GM12878 (cell line): ENCODE measurements at regions not wholly inside any gene's neighbourhood (a gene's known extent, or its start where the extent isn't known, plus 50 kb on each side); places are given as distances from the start of the nearest gene placed in this dataset.

Experiments used
- ATAC-seq: fragments of 200-7000 bp; cut with Tn5 transposase; 3 replicates; pipeline ENCODE4 v1.9.1; 2020; ENCODE audit warnings: mild to moderate bottlenecking, moderate library complexity
- BruUV-seq: library from RNA; stranded (reverse); fragments of 400-500 nt; replicated peaks from 2 replicates; lab custom pipeline; 2021; lab: Mats Ljungman, UMichigan
- CTCF ChIA-PET: fragments of 300-600 bp; sonication (Branson Sonifier 250); formaldehyde crosslinking; extraction: SDS; loops from one replicate; lab custom pipeline; 2021; ENCODE audit warnings: inconsistent platforms; lab: Yijun Ruan, JAX
- POLR2A ChIA-PET: fragments of 350-600 bp; formaldehyde crosslinking; extraction: SDS; loops from one replicate; lab custom pipeline; 2021; ENCODE audit warnings: inconsistent platforms; lab: Charles Lee
- RAD21 ChIA-PET: fragments of 300-600 bp; sonication (Branson Sonifier 250); formaldehyde crosslinking; loops from one replicate; lab custom pipeline; 2023; ENCODE audit warnings: antibody characterized with exemption; ENCODE audit not compliant: unreplicated experiment; lab: Charles Lee
- SMC1A ChIA-PET: fragments of 300-600 bp; sonication (Branson Sonifier 250); formaldehyde crosslinking; loops from one replicate; lab custom pipeline; 2023; ENCODE audit not compliant: unreplicated experiment, uncharacterized antibody; lab: Charles Lee
- DNase-seq: peaks from one replicate; pipeline ENCODE4 v3.0.0-alpha.2; 2011; ENCODE audit warnings: low read depth, low spot score
- FAIRE-seq: peaks from 3 replicates; lab custom pipeline; 2011; peaks lifted over from hg19 to GRCh38; lab: Jason Lieb, UNC
- H2AFZ ChIP-seq: 2 replicates; pipeline ENCODE4 v1.6.0; 2011; ENCODE audit warnings: low read depth, low read length, control low read depth; ENCODE audit not compliant: control insufficient read depth
- H3K27ac ChIP-seq: 2 replicates; pipeline ENCODE4 v1.5.1; 2011; ENCODE audit warnings: control low read depth; ENCODE audit not compliant: control insufficient read depth, insufficient read depth
- H3K27me3 ChIP-seq, 2 experiments: replicated peaks in 1 of 2; 2 replicates each; pipeline versions ENCODE4 v1.6.0 to v1.6.1; 2011; ENCODE audit warnings: low read length in 1 of 2; ENCODE audit not compliant: control insufficient read depth in 2 of 2, insufficient read depth in 2 of 2
- H3K36me3 ChIP-seq, 2 experiments: 2 replicates each; pipeline ENCODE4 v1.5.1; 2011; ENCODE audit warnings: low read length in 1 of 2; ENCODE audit not compliant: control insufficient read depth in 2 of 2, insufficient read depth in 2 of 2
- H3K4me1 ChIP-seq: 2 replicates; pipeline ENCODE4 v1.6.1; 2011; ENCODE audit warnings: mild to moderate bottlenecking, low read length, moderate library complexity, mixed read lengths; ENCODE audit not compliant: control insufficient read depth, insufficient read depth
- H3K4me2 ChIP-seq: 2 replicates; pipeline ENCODE4 v1.6.0; 2011; ENCODE audit warnings: control low read depth; ENCODE audit not compliant: control insufficient read depth, insufficient read depth
- H3K4me3 ChIP-seq: fragments of 200-600 bp; sonication (generic); 2 replicates; pipeline ENCODE4 v1.5.1; 2016
- H3K79me2 ChIP-seq: 2 replicates; pipeline ENCODE4 v1.6.0; 2011; ENCODE audit warnings: low read length; ENCODE audit not compliant: control insufficient read depth, insufficient read depth
- H3K9ac ChIP-seq: 2 replicates; pipeline ENCODE4 v1.8.0; 2011; ENCODE audit warnings: low read length, control low read depth, mixed read lengths; ENCODE audit not compliant: control insufficient read depth, insufficient read depth
- H3K9me3 ChIP-seq: replicated peaks from 3 replicates; pipeline ENCODE4 v1.5.1; 2011; ENCODE audit warnings: mild to moderate bottlenecking, low read length; ENCODE audit not compliant: control insufficient read depth, insufficient read depth
- H4K20me1 ChIP-seq: 2 replicates; pipeline ENCODE4 v1.6.0; 2011; ENCODE audit not compliant: control insufficient read depth, insufficient read depth
- DPF2 ChIP-seq: fragments of 450-650 bp; IDR thresholded peaks from 2 replicates; pipeline ENCODE4 v1.6.1; 2017; ENCODE audit warnings: mild to moderate bottlenecking
- GATAD2B ChIP-seq: fragments of 450-650 bp; conservative IDR thresholded peaks from 2 replicates; pipeline ENCODE4 v1.6.1; 2017; ENCODE audit warnings: low read depth, mild to moderate bottlenecking, moderate library complexity
- HSF1 ChIP-seq: fragments of 150-350 bp; IDR thresholded peaks from 2 replicates; pipeline ENCODE4 v1.6.1; 2014; ENCODE audit warnings: mild to moderate bottlenecking, low read depth, low read length
- IKZF2 ChIP-seq, 2 experiments: fragments of 450-650 bp; IDR thresholded peaks; 2 replicates each; pipeline ENCODE4 v1.6.1; 2017; ENCODE audit warnings: mild to moderate bottlenecking in 2 of 2, moderate library complexity in 2 of 2
- NRF1 ChIP-seq: conservative IDR thresholded peaks from 2 replicates; pipeline ENCODE4 v1.6.1; 2011; ENCODE audit warnings: mild to moderate bottlenecking, low read depth, low read length, improper control_type of control experiment
- POLR2AphosphoS5 ChIP-seq: IDR thresholded peaks from 2 replicates; pipeline ENCODE4 v1.6.1; 2011; ENCODE audit warnings: mild to moderate bottlenecking, low read length, inconsistent platforms
- RB1 ChIP-seq: fragments of 450-650 bp; formaldehyde crosslinking; IDR thresholded peaks from 2 replicates; pipeline ENCODE4 v1.6.1; 2017; ENCODE audit warnings: mild to moderate bottlenecking, borderline replicate concordance
- STAT3 ChIP-seq: IDR thresholded peaks from 2 replicates; pipeline ENCODE4 v1.6.1; 2011; ENCODE audit warnings: low read depth, low read length, improper control_type of control experiment
- TBL1XR1 ChIP-seq: IDR thresholded peaks from 2 replicates; pipeline ENCODE4 v1.6.1; 2012; ENCODE audit warnings: low read depth, low read length, improper control_type of control experiment
- ZBED1 ChIP-seq: IDR thresholded peaks from 2 replicates; pipeline ENCODE4 v1.6.1; 2016; ENCODE audit warnings: borderline replicate concordance
- ZNF24 ChIP-seq: fragments of 450-650 bp; IDR thresholded peaks from 2 replicates; pipeline ENCODE4 v1.6.1; 2017; ENCODE audit warnings: antibody characterized with exemption, mild to moderate bottlenecking
- ZNF622 ChIP-seq: fragments of 450-650 bp; IDR thresholded peaks from 2 replicates; pipeline ENCODE4 v1.6.1; 2017; ENCODE audit warnings: mild to moderate bottlenecking, inconsistent platforms
- WGBS: methylation state at CpG from one replicate; pipeline ENCODE4 v1.1.6; 2016; ENCODE audit warnings: low lambda C conversion rate; ENCODE audit not compliant: insufficient replicate concordance, insufficient coverage; ENCODE audit errors: missing lambda C conversion rate; 5-methylcytosine and 5-hydroxymethylcytosine counted together
- in situ Hi-C: fragments of 300-500 bp; cut with MboI; formaldehyde crosslinking; loops from 9 replicates; pipeline ENCODE4 v1.14.3; 2018; ENCODE audit warnings: mixed read lengths
- intact Hi-C: fragments of 100-400 bp; cut with micrococcal nuclease; formaldehyde crosslinking; loops from one replicate; pipeline ENCODE4 v1.14.2; 2022; ENCODE audit not compliant: unreplicated experiment
- TF ChIP-seq, protein P1 (sequence below): fragments of 450-650 bp; IDR thresholded peaks from 2 replicates; pipeline ENCODE4 v1.6.1; 2016; ENCODE audit warnings: mild to moderate bottlenecking
- TF ChIP-seq, protein P2 (sequence below): fragments of 450-650 bp; IDR thresholded peaks from 2 replicates; pipeline ENCODE4 v1.6.1; 2017; ENCODE audit warnings: mild to moderate bottlenecking, moderate library complexity
- TF ChIP-seq, protein P3 (sequence below): fragments of 450-650 bp; IDR thresholded peaks from 2 replicates; pipeline ENCODE4 v1.6.1; 2017; ENCODE audit warnings: borderline replicate concordance

- Histone ChIP-seq H3K27ac (no peak overlapping the region), H3K27me3 (no peaks in the 10 kb centered on the region; a peak in 1 of 4 replicates), H3K4me1 (no peaks in the 10 kb centered on the region), H3K36me3 (no peaks in the 10 kb centered on the region), H3K9ac (no peak overlapping the region), H2AFZ (no peak overlapping the region)
- no peak for FAIRE-seq
- no peak for ATAC-seq
- 22% methylated on average over 14 of the region's 14 CpGs for WGBS
- in situ Hi-C loops: no loop called here
- DNase-seq: no peak
- RAD21 ChIA-PET: no interaction called here
- CTCF ChIA-PET: no interaction called here
- intact Hi-C loops: no loop called here
- SMC1A ChIA-PET: no interaction called here
- BruUV-seq: no TSS peak
- POLR2A ChIA-PET: no interaction called here
- TF ChIP-seq HSF1: no peak
- TF ChIP-seq STAT3: no peak
- TF ChIP-seq ZNF622: no peak
- no peak for TF ChIP-seq RB1
- TF ChIP-seq DPF2: no peak
- no peak for TF ChIP-seq NRF1
- TF ChIP-seq POLR2AphosphoS5: no peak
- no peak for TF ChIP-seq IKZF2 (IDR thresholded peaks at IDR 0.05)
- TF ChIP-seq TBL1XR1: no peak
- TF ChIP-seq, protein P1, sequence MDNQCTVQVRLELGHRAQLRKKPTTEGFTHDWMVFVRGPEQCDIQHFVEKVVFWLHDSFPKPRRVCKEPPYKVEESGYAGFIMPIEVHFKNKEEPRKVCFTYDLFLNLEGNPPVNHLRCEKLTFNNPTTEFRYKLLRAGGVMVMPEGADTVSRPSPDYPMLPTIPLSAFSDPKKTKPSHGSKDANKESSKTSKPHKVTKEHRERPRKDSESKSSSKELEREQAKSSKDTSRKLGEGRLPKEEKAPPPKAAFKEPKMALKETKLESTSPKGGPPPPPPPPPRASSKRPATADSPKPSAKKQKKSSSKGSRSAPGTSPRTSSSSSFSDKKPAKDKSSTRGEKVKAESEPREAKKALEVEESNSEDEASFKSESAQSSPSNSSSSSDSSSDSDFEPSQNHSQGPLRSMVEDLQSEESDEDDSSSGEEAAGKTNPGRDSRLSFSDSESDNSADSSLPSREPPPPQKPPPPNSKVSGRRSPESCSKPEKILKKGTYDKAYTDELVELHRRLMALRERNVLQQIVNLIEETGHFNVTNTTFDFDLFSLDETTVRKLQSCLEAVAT: no peak
- no peak for TF ChIP-seq ZNF24
- TF ChIP-seq ZBED1: no peak
- TF ChIP-seq GATAD2B: no peak
- TF ChIP-seq, protein P2, sequence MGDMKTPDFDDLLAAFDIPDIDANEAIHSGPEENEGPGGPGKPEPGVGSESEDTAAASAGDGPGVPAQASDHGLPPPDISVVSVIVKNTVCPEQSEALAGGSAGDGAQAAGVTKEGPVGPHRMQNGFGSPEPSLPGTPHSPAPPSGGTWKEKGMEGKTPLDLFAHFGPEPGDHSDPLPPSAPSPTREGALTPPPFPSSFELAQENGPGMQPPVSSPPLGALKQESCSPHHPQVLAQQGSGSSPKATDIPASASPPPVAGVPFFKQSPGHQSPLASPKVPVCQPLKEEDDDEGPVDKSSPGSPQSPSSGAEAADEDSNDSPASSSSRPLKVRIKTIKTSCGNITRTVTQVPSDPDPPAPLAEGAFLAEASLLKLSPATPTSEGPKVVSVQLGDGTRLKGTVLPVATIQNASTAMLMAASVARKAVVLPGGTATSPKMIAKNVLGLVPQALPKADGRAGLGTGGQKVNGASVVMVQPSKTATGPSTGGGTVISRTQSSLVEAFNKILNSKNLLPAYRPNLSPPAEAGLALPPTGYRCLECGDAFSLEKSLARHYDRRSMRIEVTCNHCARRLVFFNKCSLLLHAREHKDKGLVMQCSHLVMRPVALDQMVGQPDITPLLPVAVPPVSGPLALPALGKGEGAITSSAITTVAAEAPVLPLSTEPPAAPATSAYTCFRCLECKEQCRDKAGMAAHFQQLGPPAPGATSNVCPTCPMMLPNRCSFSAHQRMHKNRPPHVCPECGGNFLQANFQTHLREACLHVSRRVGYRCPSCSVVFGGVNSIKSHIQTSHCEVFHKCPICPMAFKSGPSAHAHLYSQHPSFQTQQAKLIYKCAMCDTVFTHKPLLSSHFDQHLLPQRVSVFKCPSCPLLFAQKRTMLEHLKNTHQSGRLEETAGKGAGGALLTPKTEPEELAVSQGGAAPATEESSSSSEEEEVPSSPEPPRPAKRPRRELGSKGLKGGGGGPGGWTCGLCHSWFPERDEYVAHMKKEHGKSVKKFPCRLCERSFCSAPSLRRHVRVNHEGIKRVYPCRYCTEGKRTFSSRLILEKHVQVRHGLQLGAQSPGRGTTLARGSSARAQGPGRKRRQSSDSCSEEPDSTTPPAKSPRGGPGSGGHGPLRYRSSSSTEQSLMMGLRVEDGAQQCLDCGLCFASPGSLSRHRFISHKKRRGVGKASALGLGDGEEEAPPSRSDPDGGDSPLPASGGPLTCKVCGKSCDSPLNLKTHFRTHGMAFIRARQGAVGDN: no peak
- TF ChIP-seq, protein P3, sequence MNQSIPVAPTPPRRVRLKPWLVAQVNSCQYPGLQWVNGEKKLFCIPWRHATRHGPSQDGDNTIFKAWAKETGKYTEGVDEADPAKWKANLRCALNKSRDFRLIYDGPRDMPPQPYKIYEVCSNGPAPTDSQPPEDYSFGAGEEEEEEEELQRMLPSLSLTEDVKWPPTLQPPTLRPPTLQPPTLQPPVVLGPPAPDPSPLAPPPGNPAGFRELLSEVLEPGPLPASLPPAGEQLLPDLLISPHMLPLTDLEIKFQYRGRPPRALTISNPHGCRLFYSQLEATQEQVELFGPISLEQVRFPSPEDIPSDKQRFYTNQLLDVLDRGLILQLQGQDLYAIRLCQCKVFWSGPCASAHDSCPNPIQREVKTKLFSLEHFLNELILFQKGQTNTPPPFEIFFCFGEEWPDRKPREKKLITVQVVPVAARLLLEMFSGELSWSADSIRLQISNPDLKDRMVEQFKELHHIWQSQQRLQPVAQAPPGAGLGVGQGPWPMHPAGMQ: no peak
- TF ChIP-seq, all 136 proteins: peak for 0
- Histone ChIP-seq H3K4me2 (no peak overlapping the region), H3K79me2 (no peaks in the 10 kb centered on the region), H3K9me3 (no peaks in the 10 kb centered on the region), H3K4me3 (no peak overlapping the region), H4K20me1 (no peaks in the 10 kb centered on the region)
Measured at GRCh38 chr2:16102358-16102975, 162.1 kb downstream of the MYCN start.
